SJSA1 (cell line): ENCODE measurements at regions not wholly inside any gene's neighbourhood (a gene's known extent, or its start where the extent isn't known, plus 50 kb on each side); places are given as distances from the start of the nearest gene placed in this dataset.

Experiments used
- DNase-seq, 2 experiments: peaks; one replicate each; pipeline ENCODE4 v3.0.0-alpha.2; 2015 to 2020; ENCODE audit warnings: low spot score in 2 of 2, low read depth in 1 of 2
- H3K27ac ChIP-seq: fragments of 250-450 bp; sonication (Bioruptor Pico); 2 replicates; pipeline ENCODE4 v1.5.1; 2020; ENCODE audit warnings: mild to moderate bottlenecking, moderate library complexity
- H3K27me3 ChIP-seq: fragments of 250-450 bp; sonication (Bioruptor Pico); replicated peaks from 2 replicates; pipeline ENCODE4 v1.5.1; 2020; ENCODE audit warnings: mild to moderate bottlenecking, moderate library complexity
- H3K36me3 ChIP-seq: fragments of 250-450 bp; sonication (Bioruptor Pico); 2 replicates; pipeline ENCODE4 v1.5.1; 2020; ENCODE audit warnings: mild to moderate bottlenecking
- H3K4me1 ChIP-seq: fragments of 250-450 bp; sonication (Bioruptor Pico); replicated peaks from 2 replicates; pipeline ENCODE4 v1.6.1; 2021; ENCODE audit warnings: mild to moderate bottlenecking
- H3K4me3 ChIP-seq: fragments of 250-450 bp; sonication (Bioruptor Pico); 2 replicates; pipeline ENCODE4 v1.5.1; 2020; ENCODE audit warnings: mild to moderate bottlenecking
- H3K9me3 ChIP-seq: fragments of 250-450 bp; sonication (Bioruptor Pico); replicated peaks from 2 replicates; pipeline ENCODE4 v1.5.1; 2020; ENCODE audit warnings: mild to moderate bottlenecking

- Histone ChIP-seq H3K27ac (no peak overlapping the region), H3K36me3 (no peaks in the 10 kb centered on the region), H3K4me3 (no peak overlapping the region), H3K4me1 (no peaks in the 10 kb centered on the region), H3K27me3 (no peaks in the 10 kb centered on the region), H3K9me3 (no peaks in the 10 kb centered on the region)
- no peak for DNase-seq
These were observed 50.3 kb upstream of the PKDCC start for GRCh38 chr2:41997561-41997960.
